ENCODE measurements at regions not wholly inside any gene's neighbourhood (a gene's known extent, or its start where the extent isn't known, plus 50 kb on each side); places are given as distances from the start of the nearest gene placed in this dataset.
"Not testable (repeated sequence)": the region's sequence is repeated elsewhere in the genome, so short reads cannot be mapped to it uniquely, and the experiment has no call there.

- DNase-seq = no peak
Observed at GRCh38 chr6:22129751-22130150, 167.1 kb downstream of the PRL start.

GRCh38 chr6:22132656-22133055 is 164.2 kb downstream of the PRL start:
- DNase-seq = no peak

DNA sequence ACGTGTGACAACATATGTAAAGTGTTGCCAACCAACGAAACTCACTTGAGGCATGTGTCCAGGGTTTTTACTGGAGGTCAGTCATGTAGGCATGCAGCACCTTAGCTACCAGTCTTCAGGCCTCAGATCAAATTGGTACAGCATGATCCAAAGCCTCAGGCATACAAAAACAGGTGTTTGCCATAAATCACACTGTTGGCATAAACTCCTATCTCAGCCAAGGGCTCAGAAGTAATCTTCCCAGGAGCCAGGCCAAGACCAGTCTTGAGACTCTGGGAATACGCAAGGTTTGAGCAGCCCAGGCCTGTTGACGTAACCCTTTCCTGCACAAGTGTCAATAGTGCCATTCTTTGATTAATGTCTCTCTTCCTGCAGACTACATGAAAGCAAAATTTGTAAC is 163.5 kb downstream of the PRL start:
- no peak for DNase-seq

- DNase-seq = no peak
Observed at GRCh38 chr6:22134308-22134707, 162.5 kb downstream of the PRL start.

- no peak for DNase-seq
Observed at GRCh38 chr6:22135395-22135794, 161.4 kb downstream of the PRL start.

DNA sequence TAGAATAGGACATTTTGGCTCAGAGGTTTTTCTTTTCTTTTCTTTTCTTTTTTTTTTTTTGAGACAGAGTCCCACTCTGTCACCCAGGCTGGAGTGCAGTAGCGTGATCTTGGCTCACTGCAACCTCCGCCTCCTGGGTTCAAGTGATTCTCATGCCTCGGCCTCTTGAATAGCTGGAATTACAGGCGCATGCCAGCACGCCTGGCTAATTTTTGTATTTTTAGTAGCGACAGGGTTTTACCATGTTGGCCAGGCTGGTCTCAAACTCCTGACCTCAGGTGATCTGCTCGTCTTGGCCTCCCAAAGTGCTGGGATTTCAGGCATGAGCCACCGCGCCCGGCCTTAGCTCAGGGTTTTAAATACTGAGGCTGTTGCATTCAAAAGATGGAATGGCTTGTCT is 156.1 kb downstream of the PRL start:
- not testable (repeated sequence) for DNase-seq

GRCh38 chr6:22141241-22141745 is 155.5 kb downstream of the PRL start:
- DNase-seq = no peak

DNA sequence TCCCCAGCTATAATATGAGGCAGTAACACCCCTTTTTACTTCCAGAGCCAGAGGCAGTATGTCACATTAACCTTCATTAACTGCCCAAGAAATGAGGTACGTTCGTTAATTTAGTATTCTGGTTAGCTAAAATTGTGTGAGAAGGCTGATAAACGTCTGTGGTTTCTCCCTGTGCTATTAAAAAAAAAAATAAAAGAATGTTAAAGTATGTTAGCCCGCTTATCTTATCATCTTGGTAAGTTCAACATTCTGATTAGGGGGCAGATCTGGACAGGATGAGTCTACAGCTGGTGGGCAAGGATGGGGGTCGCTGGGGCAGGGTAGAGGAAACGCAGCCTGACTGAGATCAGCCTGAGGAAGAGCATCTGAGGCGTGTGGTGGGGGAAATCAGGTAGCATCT is 154.0 kb downstream of the PRL start:
- DNase-seq = no peak

GRCh38 chr6:22145376-22145775 is 151.5 kb downstream of the PRL start:
- no peak for DNase-seq

- DNase-seq = peak; percentile 39
Observed at GRCh38 chr6:22145823-22146677, 150.8 kb downstream of the PRL start.

DNA sequence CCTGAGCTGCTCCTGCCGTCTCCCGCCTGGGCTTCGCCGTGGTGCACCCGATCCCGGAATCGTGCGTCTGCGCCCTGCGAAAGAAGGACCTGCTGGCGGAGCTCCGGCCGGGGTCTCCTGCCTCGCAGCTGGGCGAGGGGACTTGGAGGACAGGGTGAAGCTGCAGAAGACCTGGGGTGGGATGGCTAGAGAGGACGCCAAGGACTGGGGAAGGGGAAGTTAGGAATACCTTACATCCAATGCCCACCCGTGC is 150.2 kb downstream of the PRL start:
- no peak for DNase-seq

- DNase-seq = no peak
Observed at GRCh38 chr6:22146931-22147701, 149.7 kb downstream of the PRL start.

GRCh38 chr6:22147921-22148776 is 148.7 kb downstream of the PRL start:
- peak; percentile 78 for DNase-seq

DNA sequence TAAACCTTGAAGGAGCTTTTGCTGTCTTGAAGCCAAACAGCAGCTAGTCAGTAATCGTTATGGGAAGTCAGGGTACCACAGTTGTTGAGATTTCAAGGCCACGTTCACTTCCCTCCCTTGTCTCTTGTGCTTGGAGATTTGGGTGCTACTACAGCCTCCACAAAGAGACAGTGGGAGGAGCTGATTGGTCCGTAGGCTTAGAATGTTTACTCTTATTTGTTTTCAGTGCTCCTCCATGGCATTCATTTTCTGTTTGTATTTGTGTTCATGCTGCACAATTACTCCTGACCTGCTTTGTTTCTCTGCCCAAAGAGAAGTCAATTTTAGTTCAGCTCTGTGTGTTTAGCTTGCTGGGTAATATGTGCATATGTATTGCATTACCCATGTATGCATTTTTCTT is 147.7 kb downstream of the PRL start:
- DNase-seq = no peak

DNA sequence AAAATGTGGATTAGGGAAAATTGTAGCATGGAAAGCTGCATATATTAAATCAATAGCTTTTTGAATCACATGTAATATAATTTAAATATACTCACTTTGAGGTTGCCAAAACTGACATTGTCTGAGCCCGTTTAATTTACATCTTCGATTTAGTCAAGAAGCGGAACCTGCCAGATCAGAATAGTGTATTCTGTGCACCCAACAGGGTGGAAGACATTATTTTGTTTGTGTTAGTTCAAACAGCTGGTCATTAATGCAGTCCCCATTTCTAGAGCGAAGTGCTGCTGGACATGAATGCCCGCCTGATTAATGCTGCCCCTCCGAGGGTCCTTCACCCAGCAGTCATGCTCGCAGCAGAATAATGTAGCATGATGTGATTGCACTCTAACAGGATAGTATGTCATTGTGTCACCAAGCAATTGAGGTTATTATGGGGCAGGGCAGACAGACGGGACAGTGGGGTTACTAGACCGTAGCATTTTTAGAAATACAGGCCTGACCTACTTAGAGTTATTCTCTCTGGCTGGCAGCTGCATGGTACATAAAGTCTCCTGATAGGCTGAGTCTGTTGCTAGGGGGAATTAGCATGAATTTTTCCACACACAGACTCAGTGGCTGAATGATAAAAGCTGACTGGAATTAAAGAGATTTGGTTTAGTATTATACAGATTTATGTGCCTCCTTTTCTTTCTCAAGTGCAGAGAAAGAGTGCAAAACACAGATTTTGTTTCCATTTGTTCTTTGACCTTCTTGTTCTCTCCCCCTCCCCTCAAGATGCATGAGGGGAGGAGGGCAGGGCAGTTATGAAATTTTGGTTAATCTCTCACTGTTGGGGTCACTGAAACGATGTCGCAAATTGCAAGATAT is 147.1 kb downstream of the PRL start:
- peak; percentile 59 for DNase-seq

- DNase-seq = no peak
Observed at GRCh38 chr6:22150368-22151035, 146.3 kb downstream of the PRL start.

GRCh38 chr6:22151892-22152291 is 144.9 kb downstream of the PRL start:
- no peak for DNase-seq

DNA sequence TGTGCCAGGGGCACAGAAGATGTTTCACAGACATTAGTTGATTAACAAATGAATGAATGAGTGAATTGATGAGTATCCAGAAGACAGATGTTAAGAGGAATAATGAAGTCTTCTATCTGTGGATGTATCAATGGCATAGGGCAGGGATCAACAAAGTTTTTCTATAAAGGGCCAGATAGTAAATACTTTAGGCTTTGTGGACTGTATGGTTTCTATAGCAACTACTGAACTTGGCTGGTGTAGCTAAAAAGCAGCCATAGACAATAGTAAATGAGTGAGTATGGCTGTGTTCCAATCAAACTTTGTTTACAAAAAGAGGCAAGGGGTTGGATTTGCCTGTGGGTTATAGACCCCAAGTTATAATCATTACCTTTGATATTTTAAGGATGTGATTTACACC is 144.0 kb downstream of the PRL start:
- no peak for DNase-seq

DNA sequence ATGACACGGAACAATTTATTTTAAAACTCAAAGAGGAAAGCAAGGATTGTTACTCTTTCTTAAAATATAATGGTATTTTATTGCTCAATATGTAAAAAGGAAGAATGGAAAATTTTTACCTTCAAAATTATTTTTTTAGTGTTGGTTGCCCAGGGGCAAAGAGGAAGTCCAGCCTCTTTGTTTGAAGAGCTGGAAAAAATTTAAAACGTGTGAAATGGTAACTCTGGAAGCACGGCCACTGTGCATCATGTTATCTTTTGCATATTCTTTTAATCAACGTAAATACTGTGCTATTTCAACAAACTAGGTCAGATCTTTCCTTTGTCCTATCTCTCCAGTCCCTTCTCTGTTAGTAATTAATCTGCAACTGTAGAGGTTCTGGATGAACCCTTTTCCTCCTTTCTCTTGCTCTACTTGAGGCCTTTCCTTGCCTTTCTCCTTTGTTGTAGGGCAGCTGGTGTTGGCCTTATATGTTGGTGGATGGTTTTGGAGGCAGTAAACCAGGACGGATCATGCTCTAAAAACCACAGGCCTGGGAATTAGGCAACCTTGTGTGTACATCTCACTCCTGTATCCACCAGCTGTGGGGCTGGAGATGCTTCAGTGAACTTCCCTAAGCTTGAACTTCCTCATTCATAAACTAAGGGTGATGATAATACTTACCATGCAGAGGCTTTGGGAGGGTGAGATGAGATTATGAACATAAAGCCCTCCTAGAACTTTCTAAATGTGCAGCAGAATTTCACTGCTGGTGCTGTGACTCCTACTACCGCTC is 143.3 kb downstream of the PRL start:
- DNase-seq = no peak

GRCh38 chr6:22155551-22155950 is 141.3 kb downstream of the PRL start:
- DNase-seq = no peak

DNA sequence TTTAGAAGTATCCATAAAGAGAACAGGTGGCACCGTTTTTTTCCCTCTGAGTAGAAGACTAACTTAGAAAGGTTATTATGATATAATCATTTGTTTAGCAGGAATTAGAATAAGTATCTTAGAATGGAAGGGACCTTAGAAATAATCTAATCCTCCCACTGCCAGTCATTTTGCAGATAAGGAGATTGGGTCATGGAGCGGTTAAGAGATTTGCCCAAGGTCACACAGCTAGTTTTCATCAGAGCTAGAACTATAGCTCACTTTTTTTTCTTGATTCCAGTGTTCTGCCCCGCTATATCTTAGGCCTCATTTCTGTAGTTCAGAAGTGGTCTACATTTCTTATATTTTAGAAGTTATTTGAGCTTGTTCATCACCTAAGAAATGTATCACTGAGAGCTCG is 139.6 kb downstream of the PRL start:
- DNase-seq = no peak

Measured in DMS 273 treated with DMSO at 0.1 percent for 48 hours (cell line).